Panc1 (cell line): ENCODE measurements at regions not wholly inside any gene's neighbourhood (a gene's known extent, or its start where the extent isn't known, plus 50 kb on each side); places are given as distances from the start of the nearest gene placed in this dataset.

Experiments used
- ATAC-seq: fragments of 200-7000 bp; cut with Tn5 transposase; 2 replicates; pipeline ENCODE4 v1.9.1; 2020; ENCODE audit warnings: mild to moderate bottlenecking, moderate library complexity
- BruUV-seq: library from RNA; stranded (reverse); fragments of 400-500 nt; replicated peaks from 2 replicates; lab custom pipeline; 2021; lab: Mats Ljungman, UMichigan
- CTCF ChIA-PET: fragments of 300-600 bp; sonication (Branson Sonifier 250); formaldehyde crosslinking; loops from one replicate; lab custom pipeline; 2022; ENCODE audit warnings: antibody characterized with exemption; lab: Charles Lee
- POLR2A ChIA-PET: fragments of 300-600 bp; sonication (Branson Sonifier 250); formaldehyde crosslinking; loops from one replicate; lab custom pipeline; 2022; ENCODE audit warnings: antibody characterized with exemption; lab: Charles Lee
- DNase-seq: peaks from one replicate; pipeline ENCODE4 v3.0.0-alpha.2; 2010; ENCODE audit warnings: low read depth, low spot score
- H3K27ac ChIP-seq: 2 replicates; pipeline ENCODE4 v1.5.1; 2011; ENCODE audit warnings: mild to moderate bottlenecking, low read length, inconsistent platforms
- H3K27me3 ChIP-seq: fragments of 200-500 bp; sonication (Bioruptor generic); 2 replicates; pipeline ENCODE4 v1.6.0; 2014; ENCODE audit warnings: low read length, inconsistent platforms; ENCODE audit not compliant: control insufficient read depth, insufficient read depth
- H3K36me3 ChIP-seq: fragments of 200-500 bp; sonication (Bioruptor generic); 2 replicates; pipeline ENCODE4 v1.5.1; 2014; ENCODE audit warnings: inconsistent platforms, mild to moderate bottlenecking, low read length, moderate library complexity; ENCODE audit not compliant: control insufficient read depth, insufficient read depth
- H3K4me1 ChIP-seq: 2 replicates; pipeline ENCODE4 v1.5.1; 2011; ENCODE audit warnings: inconsistent platforms, mild to moderate bottlenecking, low read length, moderate library complexity; ENCODE audit not compliant: control insufficient read depth, insufficient read depth
- H3K4me3 ChIP-seq, 2 experiments: 2 replicates each; pipeline ENCODE4 v1.5.1; 2011 to 2012; ENCODE audit warnings: low read depth in 2 of 2, low read length in 2 of 2, mild to moderate bottlenecking in 2 of 2, inconsistent platforms in 1 of 2, moderate library complexity in 1 of 2
- H3K9me3 ChIP-seq: fragments of 200-500 bp; sonication (Bioruptor generic); 2 replicates; pipeline ENCODE4 v1.5.1; 2014; ENCODE audit warnings: low read depth, mild to moderate bottlenecking, inconsistent platforms, low read length, moderate library complexity; ENCODE audit not compliant: control insufficient read depth, insufficient read depth
- POLR2AphosphoS5 ChIP-seq: IDR thresholded peaks from 2 replicates; pipeline ENCODE4 v1.6.1; 2012; ENCODE audit warnings: mild to moderate bottlenecking, low read depth, low read length, moderate library complexity
- SIN3A ChIP-seq: IDR thresholded peaks from 2 replicates; pipeline ENCODE4 v1.6.1; 2012; ENCODE audit warnings: low read depth, mild to moderate bottlenecking, low read length, moderate library complexity, borderline replicate concordance; ENCODE audit not compliant: insufficient read depth
- TCF7L2 ChIP-seq: IDR thresholded peaks from 2 replicates; pipeline ENCODE4 v1.6.1; 2011; ENCODE audit warnings: mild to moderate bottlenecking, low read depth, low read length, inconsistent platforms
- in situ Hi-C: cut with HindIII; loops from 2 replicates; pipeline ENCODE4 v1.10.0; 2016; ENCODE audit warnings: low sequenced_read_pairs, low pct_unique_long_range_greater_than_20kb
- intact Hi-C: fragments of 100-400 bp; cut with micrococcal nuclease; formaldehyde crosslinking; loops from one replicate; pipeline ENCODE4 v1.10.0; 2022; ENCODE audit not compliant: unreplicated experiment
- TF ChIP-seq, protein P1 (sequence below): fragments of 450-650 bp; IDR thresholded peaks from 2 replicates; pipeline ENCODE4 v1.5.1; 2017; ENCODE audit warnings: mild to moderate bottlenecking
- TF ChIP-seq, protein P2 (sequence below), 2 experiments: IDR thresholded peaks; 2 replicates each; pipeline ENCODE4 v1.6.1; 2011 to 2012; ENCODE audit warnings: low read depth in 2 of 2, control low read depth in 1 of 2, low read length in 1 of 2, mild to moderate bottlenecking in 1 of 2, moderate library complexity in 1 of 2; ENCODE audit not compliant: insufficient read depth in 1 of 2

DNA sequence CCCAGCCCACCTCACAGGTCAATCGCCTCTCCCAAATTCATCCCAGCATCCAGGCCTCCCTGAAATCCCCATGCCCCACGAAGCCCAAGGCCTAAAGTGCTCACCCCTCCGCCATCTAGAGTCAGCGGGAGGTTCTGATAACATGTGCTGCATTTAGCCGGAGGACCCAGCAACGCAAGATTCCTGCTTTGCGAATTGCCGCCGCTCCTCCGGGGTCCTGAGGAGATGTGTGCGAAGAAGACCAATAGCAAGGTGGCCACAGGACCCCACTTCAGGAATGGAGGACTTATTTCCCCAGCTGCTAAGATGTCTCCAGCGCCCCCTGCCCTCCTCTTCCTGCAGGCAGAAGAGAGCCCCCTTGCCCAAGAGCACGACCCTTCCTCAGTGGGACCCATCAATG lies 120.8 kb upstream of the GLI2 start:
- no TSS peak for BruUV-seq
- ATAC-seq (no peak), DNase-seq (no peak)
- Histone ChIP-seq H3K4me3 (no peak overlapping the region), H3K9me3 (no peaks in the 10 kb centered on the region), H3K27me3 (no peaks in the 10 kb centered on the region; the same call in 1 of the 2 replicates), H3K27ac (no peak overlapping the region), H3K4me1 (no peaks in the 10 kb centered on the region), H3K36me3 (no peaks in the 10 kb centered on the region)
- TF ChIP-seq, protein P1, sequence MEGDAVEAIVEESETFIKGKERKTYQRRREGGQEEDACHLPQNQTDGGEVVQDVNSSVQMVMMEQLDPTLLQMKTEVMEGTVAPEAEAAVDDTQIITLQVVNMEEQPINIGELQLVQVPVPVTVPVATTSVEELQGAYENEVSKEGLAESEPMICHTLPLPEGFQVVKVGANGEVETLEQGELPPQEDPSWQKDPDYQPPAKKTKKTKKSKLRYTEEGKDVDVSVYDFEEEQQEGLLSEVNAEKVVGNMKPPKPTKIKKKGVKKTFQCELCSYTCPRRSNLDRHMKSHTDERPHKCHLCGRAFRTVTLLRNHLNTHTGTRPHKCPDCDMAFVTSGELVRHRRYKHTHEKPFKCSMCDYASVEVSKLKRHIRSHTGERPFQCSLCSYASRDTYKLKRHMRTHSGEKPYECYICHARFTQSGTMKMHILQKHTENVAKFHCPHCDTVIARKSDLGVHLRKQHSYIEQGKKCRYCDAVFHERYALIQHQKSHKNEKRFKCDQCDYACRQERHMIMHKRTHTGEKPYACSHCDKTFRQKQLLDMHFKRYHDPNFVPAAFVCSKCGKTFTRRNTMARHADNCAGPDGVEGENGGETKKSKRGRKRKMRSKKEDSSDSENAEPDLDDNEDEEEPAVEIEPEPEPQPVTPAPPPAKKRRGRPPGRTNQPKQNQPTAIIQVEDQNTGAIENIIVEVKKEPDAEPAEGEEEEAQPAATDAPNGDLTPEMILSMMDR = no peak
- TF ChIP-seq SIN3A (no peak), POLR2AphosphoS5 (no peak), TCF7L2 (no peak)
- TF ChIP-seq, protein P2, sequence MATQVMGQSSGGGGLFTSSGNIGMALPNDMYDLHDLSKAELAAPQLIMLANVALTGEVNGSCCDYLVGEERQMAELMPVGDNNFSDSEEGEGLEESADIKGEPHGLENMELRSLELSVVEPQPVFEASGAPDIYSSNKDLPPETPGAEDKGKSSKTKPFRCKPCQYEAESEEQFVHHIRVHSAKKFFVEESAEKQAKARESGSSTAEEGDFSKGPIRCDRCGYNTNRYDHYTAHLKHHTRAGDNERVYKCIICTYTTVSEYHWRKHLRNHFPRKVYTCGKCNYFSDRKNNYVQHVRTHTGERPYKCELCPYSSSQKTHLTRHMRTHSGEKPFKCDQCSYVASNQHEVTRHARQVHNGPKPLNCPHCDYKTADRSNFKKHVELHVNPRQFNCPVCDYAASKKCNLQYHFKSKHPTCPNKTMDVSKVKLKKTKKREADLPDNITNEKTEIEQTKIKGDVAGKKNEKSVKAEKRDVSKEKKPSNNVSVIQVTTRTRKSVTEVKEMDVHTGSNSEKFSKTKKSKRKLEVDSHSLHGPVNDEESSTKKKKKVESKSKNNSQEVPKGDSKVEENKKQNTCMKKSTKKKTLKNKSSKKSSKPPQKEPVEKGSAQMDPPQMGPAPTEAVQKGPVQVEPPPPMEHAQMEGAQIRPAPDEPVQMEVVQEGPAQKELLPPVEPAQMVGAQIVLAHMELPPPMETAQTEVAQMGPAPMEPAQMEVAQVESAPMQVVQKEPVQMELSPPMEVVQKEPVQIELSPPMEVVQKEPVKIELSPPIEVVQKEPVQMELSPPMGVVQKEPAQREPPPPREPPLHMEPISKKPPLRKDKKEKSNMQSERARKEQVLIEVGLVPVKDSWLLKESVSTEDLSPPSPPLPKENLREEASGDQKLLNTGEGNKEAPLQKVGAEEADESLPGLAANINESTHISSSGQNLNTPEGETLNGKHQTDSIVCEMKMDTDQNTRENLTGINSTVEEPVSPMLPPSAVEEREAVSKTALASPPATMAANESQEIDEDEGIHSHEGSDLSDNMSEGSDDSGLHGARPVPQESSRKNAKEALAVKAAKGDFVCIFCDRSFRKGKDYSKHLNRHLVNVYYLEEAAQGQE (IDR thresholded peaks at IDR 0.05; ENCODE audit: insufficient read depth in 1 of 2, low read depth in 2 of 2, low read length in 1 of 2) = no peak
- ChIA-PET CTCF (no interaction called here), POLR2A (no interaction called here)
- intact Hi-C loops = no loop called here
- in situ Hi-C loops = no loop called here

DNA sequence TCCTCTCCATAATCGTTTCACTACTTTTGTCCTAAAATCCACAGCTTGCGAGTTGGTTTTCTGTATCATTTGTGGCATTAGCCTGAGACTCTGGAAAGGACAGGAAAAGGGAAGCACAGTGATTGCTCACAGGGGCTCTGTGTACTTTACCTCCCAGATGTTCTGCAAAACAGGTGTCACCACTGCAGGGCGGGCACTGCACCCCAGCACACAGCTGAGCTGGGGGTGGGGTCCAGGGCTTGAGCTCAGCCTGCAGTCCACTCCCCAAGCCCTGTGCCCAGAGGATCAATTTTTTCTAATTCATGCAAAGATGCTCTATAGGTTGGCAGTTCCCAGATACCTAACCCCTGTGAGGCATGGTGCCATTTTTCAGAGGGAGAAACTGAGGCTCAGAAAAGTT lies 119.4 kb upstream of the GLI2 start:
- Histone ChIP-seq H3K4me3 (no peak overlapping the region), H3K4me1 (no peaks in the 10 kb centered on the region), H3K9me3 (no peaks in the 10 kb centered on the region), H3K27ac (no peak overlapping the region), H3K36me3 (no peaks in the 10 kb centered on the region), H3K27me3 (no peaks in the 10 kb centered on the region; the same call in 1 of the 2 replicates)
- ChIA-PET CTCF (interaction anchor here (1.0 kb wide), 1 partner anchor 9 kb away, joined by 3 read pairs; no protein-coding TSS in a partner anchor), POLR2A (no interaction called here)
- no peak for DNase-seq
- intact Hi-C loops (no loop called here), in situ Hi-C loops (no loop called here)
- TF ChIP-seq, protein P1 = no peak
- no peak for TF ChIP-seq SIN3A
- TF ChIP-seq, protein P2 (IDR thresholded peaks at IDR 0.05; ENCODE audit: insufficient read depth in 1 of 2, low read depth in 2 of 2, low read length in 1 of 2) = no peak
- no peak for TF ChIP-seq POLR2AphosphoS5
- no peak for TF ChIP-seq TCF7L2
- ATAC-seq = no peak
- BruUV-seq = no TSS peak
